Skeletal muscle satellite cell (primary cell): ENCODE measurements at regions not wholly inside any gene's neighbourhood (a gene's known extent, or its start where the extent isn't known, plus 50 kb on each side); places are given as distances from the start of the nearest gene placed in this dataset.

Experiments
- H3K27me3 ChIP-seq: 2 replicates; pipeline ENCODE4 v1.7.0; 2013; ENCODE audit warnings: low read length; ENCODE audit not compliant: control insufficient read depth, insufficient read depth
- H3K36me3 ChIP-seq: 2 replicates; pipeline ENCODE4 v1.7.0; 2013; ENCODE audit warnings: mild to moderate bottlenecking, control low read depth, low read length; ENCODE audit not compliant: insufficient read depth
- H3K4me1 ChIP-seq: 2 replicates; pipeline ENCODE4 v1.7.0; 2013; ENCODE audit warnings: low read length; ENCODE audit not compliant: control insufficient read depth, insufficient read depth
- H3K4me2 ChIP-seq: 2 replicates; pipeline ENCODE4 v1.7.0; 2013; ENCODE audit warnings: mild to moderate bottlenecking, low read length
- H3K4me3 ChIP-seq: 2 replicates; pipeline ENCODE4 v1.7.0; 2013; ENCODE audit warnings: low read length
- H3K9ac ChIP-seq: 2 replicates; pipeline ENCODE4 v1.7.0; 2013; ENCODE audit warnings: mild to moderate bottlenecking, low read depth, low read length, moderate library complexity
- H3K9me3 ChIP-seq: replicated peaks from 2 replicates; pipeline ENCODE4 v1.7.0; 2013; ENCODE audit warnings: mild to moderate bottlenecking, control low read depth, low read length

DNA sequence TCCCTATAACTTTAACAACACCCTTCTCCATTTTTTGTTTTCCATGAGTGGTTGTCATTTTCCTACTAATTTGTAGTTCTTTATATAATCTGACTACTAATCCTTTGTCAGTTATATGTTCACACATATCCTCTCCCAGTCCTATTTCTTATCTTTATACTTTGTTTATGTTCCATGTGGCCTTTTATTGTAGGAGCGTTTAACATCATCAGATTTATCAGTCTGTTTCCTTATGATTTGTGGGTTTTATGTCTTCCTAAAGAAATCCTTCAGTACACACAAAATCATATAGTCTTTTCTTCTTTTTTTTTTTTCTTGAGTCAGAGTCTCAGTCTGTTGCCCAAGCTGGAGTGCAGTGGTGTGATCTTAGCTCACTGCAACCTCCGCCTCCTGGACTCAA lies 204.9 kb upstream of the SPRY1 start:
- Histone ChIP-seq H3K9me3 (no peaks in the 10 kb centered on the region), H3K9ac (no peak overlapping the region), H3K4me2 (no peak overlapping the region), H3K36me3 (no peaks in the 10 kb centered on the region), H3K4me1 (no peaks in the 10 kb centered on the region), H3K4me3 (no peak overlapping the region), H3K27me3 (no peaks in the 10 kb centered on the region)

- Histone ChIP-seq H3K4me1 (no peaks in the 10 kb centered on the region), H3K4me3 (no peak overlapping the region), H3K27me3 (no peaks in the 10 kb centered on the region), H3K9me3 (no peaks in the 10 kb centered on the region), H3K4me2 (no peak overlapping the region), H3K36me3 (no peaks in the 10 kb centered on the region), H3K9ac (no peak overlapping the region)
These were observed 202.7 kb upstream of the SPRY1 start for GRCh38 chr4:123193802-123194367.

DNA sequence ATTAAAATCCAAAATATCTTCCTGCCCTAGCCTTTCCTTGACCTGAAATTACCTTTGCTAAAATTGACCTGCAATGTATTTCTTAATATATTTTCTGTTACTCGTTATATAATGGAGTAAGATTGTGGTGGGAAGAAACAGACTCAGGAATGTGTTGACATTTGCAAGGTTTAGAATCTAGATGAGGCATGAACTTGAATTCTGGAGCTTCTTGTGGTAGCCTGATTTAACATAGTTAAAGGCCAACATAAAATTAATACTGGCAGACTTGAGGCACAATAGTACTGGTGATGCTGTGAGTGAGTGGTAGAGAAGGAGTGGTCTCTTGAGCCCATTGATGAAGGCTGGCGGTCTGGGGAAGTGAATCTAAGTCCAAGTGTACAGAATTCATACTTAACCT lies 197.9 kb upstream of the SPRY1 start:
- no peak overlapping the region for H3K9ac ChIP-seq
- no peak overlapping the region for H3K4me3 ChIP-seq
- H3K9me3 ChIP-seq: no peaks in the 10 kb centered on the region
- H3K36me3 ChIP-seq: no peaks in the 10 kb centered on the region
- no peaks in the 10 kb centered on the region for H3K27me3 ChIP-seq
- no peaks in the 10 kb centered on the region for H3K4me1 ChIP-seq
- no peak overlapping the region for H3K4me2 ChIP-seq

DNA sequence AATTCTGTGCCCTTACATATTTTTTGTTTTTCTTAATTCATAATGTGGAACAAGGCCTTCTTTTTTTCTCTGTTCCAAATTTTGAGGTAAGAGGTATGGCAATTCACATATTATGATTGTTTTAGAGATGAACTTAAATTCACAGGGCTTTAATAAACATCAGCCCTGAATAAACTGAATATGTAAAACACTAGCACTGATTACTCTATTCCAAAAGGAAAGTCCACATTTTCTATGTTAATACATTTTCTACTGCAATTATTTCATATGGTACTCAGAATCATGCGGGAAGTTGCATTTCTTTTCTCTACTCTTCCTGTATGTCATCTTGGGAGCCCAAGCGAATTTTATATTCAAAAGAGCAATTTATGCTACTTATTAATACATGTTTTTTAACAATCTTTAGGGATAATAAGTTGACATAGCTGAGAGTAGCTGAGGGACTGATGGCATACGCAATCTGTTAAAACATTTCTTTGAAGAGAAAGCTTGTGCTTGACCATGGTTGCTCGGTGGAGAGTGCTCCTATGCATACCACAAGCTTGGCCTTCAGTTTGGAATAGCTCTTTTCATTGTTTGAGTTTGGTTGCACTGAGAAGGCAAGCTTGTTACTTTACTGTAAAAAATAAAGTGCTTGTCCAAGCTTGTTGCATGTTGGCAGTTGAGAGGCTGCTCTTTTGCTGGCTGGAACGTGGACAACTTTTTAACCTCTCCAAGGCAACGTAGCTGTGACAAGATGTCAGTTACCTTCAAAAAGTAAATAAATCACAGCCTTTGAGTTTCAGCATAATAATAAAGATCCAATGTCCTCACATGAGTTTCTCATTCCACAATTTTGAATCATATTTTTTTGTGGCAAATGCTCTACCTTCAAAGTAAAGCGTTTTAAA lies 196.3 kb upstream of the SPRY1 start:
- Histone ChIP-seq H3K4me1 (no peaks in the 10 kb centered on the region), H3K4me2 (no peak overlapping the region), H3K4me3 (no peak overlapping the region), H3K36me3 (no peaks in the 10 kb centered on the region), H3K9ac (no peak overlapping the region), H3K27me3 (no peaks in the 10 kb centered on the region), H3K9me3 (no peaks in the 10 kb centered on the region)

DNA sequence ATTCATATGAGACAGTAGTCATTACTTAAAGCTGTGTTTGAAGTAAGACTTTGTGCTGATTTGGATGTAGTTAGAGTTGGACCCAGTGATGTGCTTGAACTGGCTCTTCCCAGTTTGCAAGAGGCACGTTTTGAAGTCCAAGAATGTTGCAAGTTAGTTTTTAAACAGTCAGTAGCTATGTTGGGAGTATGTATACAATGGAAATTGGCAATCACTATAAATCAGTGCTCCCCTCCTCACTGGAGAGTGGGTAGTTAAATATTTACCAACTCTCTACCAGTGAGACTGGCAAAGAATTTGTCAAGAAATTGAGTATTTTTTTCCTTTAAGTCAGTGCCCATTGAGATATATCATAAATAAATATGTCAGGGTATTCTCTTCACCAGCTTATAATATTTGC lies 191.9 kb upstream of the SPRY1 start:
- no peaks in the 10 kb centered on the region for H3K36me3 ChIP-seq
- H3K4me2 ChIP-seq: no peak overlapping the region
- no peak overlapping the region for H3K4me3 ChIP-seq
- H3K27me3 ChIP-seq: no peaks in the 10 kb centered on the region
- H3K9me3 ChIP-seq: no peaks in the 10 kb centered on the region
- H3K4me1 ChIP-seq: no peaks in the 10 kb centered on the region
- H3K9ac ChIP-seq: no peak overlapping the region

DNA sequence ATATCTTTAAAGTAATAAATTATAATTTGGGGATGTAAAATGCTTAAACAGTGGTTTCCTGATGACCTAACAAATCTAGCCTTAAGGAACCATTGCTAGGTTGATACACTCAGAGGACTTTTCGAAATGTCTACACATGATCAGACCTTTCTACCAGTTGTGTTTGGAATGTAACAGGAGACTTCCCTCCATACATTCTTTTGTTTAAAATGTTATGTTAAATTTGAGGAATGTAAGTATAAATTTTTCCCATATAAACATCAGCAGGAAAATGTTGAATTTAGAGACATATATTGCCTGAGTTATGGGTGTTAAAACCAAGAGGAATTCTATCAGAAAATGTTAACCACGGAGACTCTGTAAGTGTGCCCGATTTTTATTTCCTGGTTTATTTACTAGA lies 190.6 kb upstream of the SPRY1 start:
- Histone ChIP-seq H3K4me2 (no peak overlapping the region), H3K4me3 (no peak overlapping the region), H3K9ac (no peak overlapping the region), H3K4me1 (no peaks in the 10 kb centered on the region), H3K36me3 (no peaks in the 10 kb centered on the region), H3K27me3 (no peaks in the 10 kb centered on the region), H3K9me3 (no peaks in the 10 kb centered on the region)

- Histone ChIP-seq H3K9me3 (no peaks in the 10 kb centered on the region), H3K9ac (no peak overlapping the region), H3K36me3 (no peaks in the 10 kb centered on the region), H3K4me2 (no peak overlapping the region), H3K4me1 (no peaks in the 10 kb centered on the region), H3K4me3 (no peak overlapping the region), H3K27me3 (no peaks in the 10 kb centered on the region)
These were observed 187.2 kb upstream of the SPRY1 start for GRCh38 chr4:123209436-123209835.

DNA sequence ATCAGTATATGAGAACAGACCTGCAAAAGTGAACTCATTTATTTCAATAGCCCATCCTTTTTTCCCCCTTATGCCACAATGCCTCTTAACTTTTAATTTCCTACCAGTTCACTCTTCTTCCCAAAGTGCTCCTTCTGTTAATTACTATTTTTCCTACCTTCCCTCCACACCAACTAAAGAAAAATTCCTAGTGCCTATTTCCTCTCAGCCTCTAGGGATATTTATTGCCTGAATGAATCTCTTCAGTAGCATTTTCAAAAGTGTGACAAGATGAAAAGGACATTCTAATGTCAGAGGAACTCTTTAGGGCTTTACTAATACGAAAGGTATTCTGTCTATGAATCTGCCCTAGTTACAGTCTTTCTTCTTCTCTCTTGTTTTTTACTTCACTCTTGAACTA lies 181.1 kb upstream of the SPRY1 start:
- no peak overlapping the region for H3K4me3 ChIP-seq
- H3K4me1 ChIP-seq: no peaks in the 10 kb centered on the region
- H3K9ac ChIP-seq: no peak overlapping the region
- no peaks in the 10 kb centered on the region for H3K36me3 ChIP-seq
- no peaks in the 10 kb centered on the region for H3K27me3 ChIP-seq
- H3K9me3 ChIP-seq: no peaks in the 10 kb centered on the region
- no peak overlapping the region for H3K4me2 ChIP-seq

DNA sequence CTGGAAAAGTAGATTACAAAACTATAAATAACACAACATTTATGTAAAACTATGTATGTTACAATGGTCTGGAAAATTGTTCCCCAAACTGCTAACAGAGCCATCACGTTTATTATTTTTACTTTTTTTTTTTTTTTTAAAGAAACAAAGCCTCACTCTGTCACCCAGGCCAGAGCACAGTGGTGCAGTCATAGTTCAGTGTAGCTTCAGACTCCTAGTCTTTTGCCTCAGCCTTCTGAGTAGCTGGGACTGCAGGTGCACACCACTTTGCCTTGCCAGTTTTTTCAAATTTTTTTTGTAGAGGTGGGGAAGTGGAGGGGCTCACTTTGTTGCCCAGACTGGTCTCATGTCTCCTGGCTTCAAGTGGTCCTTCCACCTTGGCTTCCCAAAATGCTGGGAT lies 180.1 kb upstream of the SPRY1 start:
- H3K4me1 ChIP-seq: no peaks in the 10 kb centered on the region
- no peaks in the 10 kb centered on the region for H3K9me3 ChIP-seq
- H3K9ac ChIP-seq: no peak overlapping the region
- H3K4me3 ChIP-seq: no peak overlapping the region
- no peaks in the 10 kb centered on the region for H3K36me3 ChIP-seq
- no peaks in the 10 kb centered on the region for H3K27me3 ChIP-seq
- no peak overlapping the region for H3K4me2 ChIP-seq

- Histone ChIP-seq H3K36me3 (no peaks in the 10 kb centered on the region), H3K4me1 (no peaks in the 10 kb centered on the region), H3K4me3 (no peak overlapping the region), H3K9me3 (no peaks in the 10 kb centered on the region), H3K4me2 (no peak overlapping the region), H3K27me3 (no peaks in the 10 kb centered on the region), H3K9ac (no peak overlapping the region)
These were observed 179.6 kb upstream of the SPRY1 start for GRCh38 chr4:123216946-123217345.

DNA sequence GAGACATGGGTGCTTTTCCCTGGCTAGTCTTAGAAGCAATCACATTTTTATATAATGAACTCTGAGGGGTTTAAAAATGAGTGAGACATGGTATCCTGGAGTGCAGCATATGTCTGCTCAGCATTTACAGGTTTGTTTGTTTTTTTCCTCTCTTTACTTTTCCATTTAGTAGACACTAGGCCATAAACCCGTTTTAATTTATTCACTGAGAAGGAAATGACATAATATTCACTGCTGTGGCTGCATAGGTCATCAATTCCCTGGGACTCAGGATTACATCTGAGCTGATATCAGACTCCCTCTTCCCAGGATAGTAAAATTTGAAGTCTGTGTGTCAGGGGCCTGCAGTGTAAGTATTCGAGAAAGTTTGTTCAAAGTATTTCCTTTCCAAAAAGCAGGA lies 178.9 kb upstream of the SPRY1 start:
- Histone ChIP-seq H3K36me3 (no peaks in the 10 kb centered on the region), H3K4me2 (no peak overlapping the region), H3K9ac (no peak overlapping the region), H3K4me1 (no peaks in the 10 kb centered on the region), H3K4me3 (no peak overlapping the region), H3K9me3 (no peaks in the 10 kb centered on the region), H3K27me3 (no peaks in the 10 kb centered on the region)

GRCh38 chr4:123218981-123219380 lies 177.6 kb upstream of the SPRY1 start:
- Histone ChIP-seq H3K27me3 (no peaks in the 10 kb centered on the region), H3K36me3 (no peaks in the 10 kb centered on the region), H3K9me3 (no peaks in the 10 kb centered on the region), H3K4me3 (no peak overlapping the region), H3K9ac (no peak overlapping the region), H3K4me2 (no peak overlapping the region), H3K4me1 (no peaks in the 10 kb centered on the region)
